EL (cell line): ENCODE measurements at regions not wholly inside any gene's neighbourhood (a gene's known extent, or its start where the extent isn't known, plus 50 kb on each side); places are given as distances from the start of the nearest gene placed in this dataset.

Experiments
- DNase-seq: peaks from one replicate; pipeline ENCODE4 v3.0.0-alpha.2; 2016

- DNase-seq = no peak
Observed at GRCh38 chr2:12033494-12033893, 287.1 kb downstream of the LPIN1 start.

DNA sequence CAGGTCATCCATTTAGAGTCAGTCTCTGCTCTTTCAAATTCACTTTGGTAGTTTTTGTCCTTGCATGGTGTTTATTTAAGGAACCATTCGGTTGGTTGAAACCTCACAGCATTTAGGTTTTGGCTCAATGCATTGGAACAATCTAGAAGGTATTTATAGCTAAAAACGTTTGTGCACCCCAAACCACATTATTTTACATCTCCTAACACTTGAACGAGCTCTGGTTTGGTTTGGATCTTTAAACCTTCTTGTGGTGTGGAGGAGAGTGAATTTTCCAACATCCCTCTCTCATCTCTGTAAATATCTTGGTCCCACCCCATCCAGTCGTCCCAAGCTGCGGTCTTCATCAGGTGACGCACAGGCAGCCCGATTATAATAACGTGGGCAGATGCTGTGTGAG, 287.9 kb downstream of the LPIN1 start:
- DNase-seq = no peak

GRCh38 chr2:12035029-12035720, 288.7 kb downstream of the LPIN1 start:
- no peak for DNase-seq

- DNase-seq = no peak
Observed at GRCh38 chr2:12035956-12036639, 289.7 kb downstream of the LPIN1 start.

DNA sequence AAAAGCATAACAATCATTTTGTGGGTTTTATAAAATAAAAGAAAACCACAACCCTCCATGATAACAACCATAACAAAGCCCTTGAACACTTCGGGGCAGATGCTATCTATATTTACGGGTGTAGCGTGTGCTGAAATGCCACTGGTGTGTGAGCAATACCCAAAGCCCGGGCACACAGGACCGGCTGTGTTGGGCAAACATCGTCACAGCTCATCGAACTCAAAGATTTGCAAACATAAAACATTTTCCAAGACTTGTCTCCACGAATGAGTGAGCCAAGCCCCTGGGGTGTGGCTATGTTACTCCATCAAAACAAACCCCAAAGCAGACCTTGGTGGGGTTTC, 290.2 kb downstream of the LPIN1 start:
- DNase-seq = no peak

DNA sequence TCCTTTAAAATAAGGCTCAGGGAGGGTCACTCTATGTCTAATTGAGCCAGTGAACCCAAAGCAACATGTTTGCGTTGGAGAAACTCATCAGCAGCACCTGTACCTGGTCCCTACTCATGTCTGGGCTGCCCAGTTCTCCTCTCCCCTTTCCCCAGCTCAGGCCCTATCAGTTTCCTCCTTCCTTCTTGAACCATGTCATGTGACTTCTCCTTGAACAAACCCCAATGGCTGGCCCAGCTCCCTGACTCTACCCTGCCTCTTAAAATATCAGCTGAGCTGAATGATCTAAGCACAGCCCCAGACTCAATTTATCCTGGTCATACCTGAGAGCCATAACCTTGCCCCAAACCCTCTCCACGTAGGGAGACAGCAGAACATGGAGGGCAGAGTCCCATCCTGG, 290.9 kb downstream of the LPIN1 start:
- DNase-seq = no peak

- DNase-seq = no peak
Observed at GRCh38 chr2:12041236-12041635, 294.8 kb downstream of the LPIN1 start.

DNA sequence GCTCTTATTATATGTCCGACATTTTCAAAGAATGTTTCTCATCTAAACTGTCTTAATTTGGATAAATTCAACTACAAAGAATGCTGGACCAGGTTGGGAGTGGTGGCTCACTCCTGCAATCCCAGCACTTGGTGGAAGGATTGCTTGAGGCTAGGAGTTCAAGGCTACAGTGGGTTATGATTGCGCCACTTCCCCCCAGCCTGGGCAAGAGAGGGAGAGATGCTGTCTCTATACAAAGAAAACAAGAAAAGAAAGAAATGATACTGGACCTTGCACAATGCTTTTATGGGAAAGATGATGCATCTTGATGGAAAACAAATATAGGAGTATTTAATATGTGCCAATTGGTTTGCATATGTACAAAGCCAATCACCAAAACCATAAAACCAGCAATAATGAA, 296.7 kb downstream of the LPIN1 start:
- no peak for DNase-seq

DNA sequence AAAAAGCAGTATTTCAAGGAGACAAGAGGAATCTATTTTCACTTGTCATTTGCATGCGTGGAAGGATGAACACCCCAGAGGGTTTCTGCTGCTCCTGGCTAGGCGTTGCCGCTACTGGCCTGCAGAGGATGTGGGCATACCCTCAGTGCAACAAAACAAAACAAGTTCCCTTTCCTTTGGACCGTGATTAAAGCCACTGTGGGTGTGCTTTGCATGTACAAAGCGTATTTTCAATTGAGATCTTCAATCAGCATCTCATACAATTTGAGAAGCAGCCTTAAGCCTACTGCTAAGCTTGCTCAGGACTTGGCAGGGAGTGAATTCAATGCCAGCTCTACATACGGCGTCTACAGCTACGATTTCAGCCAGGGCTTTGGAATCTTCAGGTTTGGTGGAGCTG, 298.4 kb downstream of the LPIN1 start:
- DNase-seq = no peak

GRCh38 chr2:12045864-12046291, 299.4 kb downstream of the LPIN1 start:
- DNase-seq = no peak

DNA sequence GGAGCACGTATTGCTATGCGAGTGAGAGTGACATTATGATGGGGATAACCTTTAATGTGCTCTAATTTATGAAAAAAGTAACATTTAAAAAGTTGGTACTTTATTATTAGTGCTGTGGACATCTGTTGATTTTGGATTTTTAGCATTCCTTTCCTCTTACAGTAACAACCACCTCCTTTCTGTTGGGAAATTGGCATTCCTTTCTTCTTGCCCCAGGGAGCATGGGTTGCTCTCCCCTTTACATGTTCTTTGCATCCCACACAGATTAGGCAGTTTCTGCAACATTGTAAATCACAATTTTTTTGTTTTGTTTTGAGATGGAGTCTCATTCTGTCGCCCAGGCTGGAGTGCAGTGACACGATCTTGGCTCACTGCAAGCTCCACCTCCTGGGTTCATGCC, 300.2 kb downstream of the LPIN1 start:
- peak; percentile 92 for DNase-seq

- DNase-seq = no peak
Observed at GRCh38 chr2:12047761-12048160, 301.3 kb downstream of the LPIN1 start.

GRCh38 chr2:12048550-12048949, 302.1 kb downstream of the LPIN1 start:
- no peak for DNase-seq

GRCh38 chr2:12050396-12050795, 304.0 kb downstream of the LPIN1 start:
- peak; percentile 82 for DNase-seq

DNA sequence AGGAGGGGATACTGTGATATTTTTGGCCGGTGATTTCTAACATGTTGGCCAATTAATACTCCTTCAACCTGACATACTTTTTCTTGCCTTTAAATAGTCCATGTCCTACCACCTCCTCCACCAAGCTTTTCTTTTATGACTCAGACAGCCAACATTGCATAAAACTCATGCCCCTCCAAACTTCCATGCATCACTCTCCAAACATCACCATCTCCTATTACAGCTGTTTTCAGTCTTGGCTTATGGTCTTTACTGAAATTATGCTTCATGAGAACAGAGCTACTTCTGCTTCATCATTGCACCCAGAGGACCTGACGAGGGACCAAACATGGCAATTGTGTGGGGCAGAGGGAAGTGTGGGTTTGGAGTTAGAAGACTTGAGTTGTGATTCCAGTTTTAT, 305.4 kb downstream of the LPIN1 start:
- peak; percentile 42 for DNase-seq

- no peak for DNase-seq
Observed at GRCh38 chr2:12052796-12053195, 306.4 kb downstream of the LPIN1 start.

DNA sequence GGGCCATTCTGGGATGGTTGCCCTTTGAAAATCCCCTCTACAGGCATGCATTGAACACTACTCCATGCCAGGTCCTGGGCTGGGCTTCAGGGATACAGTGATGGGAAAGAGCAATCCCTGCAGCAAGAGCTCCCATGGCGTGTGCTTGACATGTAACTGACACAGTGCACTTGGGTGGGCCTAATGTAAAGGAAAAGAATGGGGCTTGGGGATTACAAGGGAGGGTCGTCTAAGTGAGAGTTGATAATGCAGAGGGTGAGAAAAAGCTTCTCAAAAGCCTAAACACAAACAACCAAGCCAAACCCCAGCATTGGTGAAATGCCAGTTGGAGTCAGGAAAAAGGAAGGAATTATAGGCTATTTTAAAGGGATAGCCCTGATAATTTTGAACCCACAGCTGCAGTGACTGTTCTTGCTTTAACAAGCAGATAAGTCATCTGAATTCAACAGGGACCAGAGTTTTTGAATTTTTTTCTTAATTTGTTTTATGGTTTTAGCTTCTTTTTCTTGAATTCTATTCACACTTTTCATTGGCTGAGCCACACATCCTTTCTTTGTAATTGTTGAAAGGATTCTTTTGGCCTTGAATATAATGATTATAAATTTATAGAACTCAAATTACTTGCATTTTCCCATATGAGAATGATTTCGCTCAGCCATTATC, 308.7 kb downstream of the LPIN1 start:
- DNase-seq = no peak

GRCh38 chr2:12057436-12058166, 311.2 kb downstream of the LPIN1 start:
- peak; percentile 66 for DNase-seq

- peak; percentile 68 for DNase-seq
Observed at GRCh38 chr2:12059616-12060441, 313.4 kb downstream of the LPIN1 start.

DNA sequence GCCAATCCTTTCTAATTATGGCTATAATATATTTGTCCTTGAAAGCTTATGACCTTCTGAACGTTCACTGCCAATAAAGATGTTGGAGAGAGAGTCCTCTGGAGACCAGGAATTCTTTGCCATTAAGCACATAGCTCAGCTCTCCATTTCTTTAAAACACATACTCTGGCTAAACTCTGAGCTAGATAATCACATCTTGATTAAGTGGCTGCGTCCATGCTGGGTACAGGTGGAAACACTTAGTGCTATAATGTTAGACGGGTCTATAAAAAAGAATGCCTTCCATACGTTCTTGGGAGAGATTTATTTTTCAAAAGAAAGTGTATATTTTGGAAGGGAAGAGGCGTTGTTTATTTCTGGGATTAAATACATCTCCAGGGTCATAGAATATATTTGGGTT, 314.5 kb downstream of the LPIN1 start:
- DNase-seq = no peak

DNA sequence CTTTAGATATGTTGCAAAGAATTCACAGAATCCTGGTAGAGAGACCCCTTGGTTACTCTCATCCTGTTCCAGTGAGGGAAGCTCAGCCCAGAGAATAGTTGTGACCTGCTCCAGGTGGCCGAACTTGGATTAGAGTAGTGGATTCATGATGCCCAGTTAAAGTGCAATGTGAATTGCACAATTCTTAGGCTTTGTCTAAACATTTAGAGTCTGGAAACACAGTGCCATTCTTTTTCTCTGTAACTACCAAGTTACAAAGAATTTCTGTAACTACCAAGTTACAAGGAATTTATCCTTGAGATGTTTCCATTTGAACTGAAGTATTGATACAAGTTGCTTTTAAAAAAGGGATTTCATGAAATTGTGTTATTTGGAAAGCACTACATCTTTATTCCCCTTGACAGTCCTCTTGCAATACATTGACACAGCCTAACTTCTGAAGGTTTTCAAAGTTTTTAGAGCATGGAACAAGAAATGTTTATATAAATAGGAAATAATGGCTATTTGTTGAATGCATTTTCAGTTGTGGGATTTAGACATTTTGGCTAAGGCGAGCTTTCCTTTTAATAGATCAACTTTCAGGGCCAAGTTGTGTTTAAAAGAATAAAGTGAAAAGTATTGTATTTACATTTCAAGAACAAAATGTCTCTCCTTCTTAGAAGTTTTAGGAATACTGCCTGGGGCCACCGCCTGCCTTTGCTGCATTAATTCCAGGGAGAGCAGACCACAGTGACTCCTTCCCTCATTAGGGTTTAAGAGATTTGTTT, 315.0 kb downstream of the LPIN1 start:
- no peak for DNase-seq

GRCh38 chr2:12062053-12062395, 315.6 kb downstream of the LPIN1 start:
- DNase-seq = no peak
